ENCODE measurements at regions not wholly inside any gene's neighbourhood (a gene's known extent, or its start where the extent isn't known, plus 50 kb on each side); places are given as distances from the start of the nearest gene placed in this dataset.

- TF ChIP-seq EZH2 (IDR thresholded peaks at IDR 0.05; ENCODE audit: borderline replicate concordance, low read length) (no peak), CTCF (IDR thresholded peaks at IDR 0.05; ENCODE audit: low read length) (no peak)
Observed at GRCh38 chr5:2627867-2628266, 123.6 kb downstream of the IRX2 start.

GRCh38 chr5:2626572-2626971, 124.9 kb downstream of the IRX2 start:
- Histone ChIP-seq H3K27me3 (ENCODE audit: insufficient read depth, low read length) (no peaks in the 10 kb centered on the region), H3K4me2 (ENCODE audit: low read length) (no peak overlapping the region), H4K20me1 (ENCODE audit: insufficient read depth, low read length) (no peaks in the 10 kb centered on the region), H3K9me2 (ENCODE audit: low read depth, low read length) (no peaks in the 10 kb centered on the region), H3K79me2 (ENCODE audit: insufficient read depth, low read length) (no peaks in the 10 kb centered on the region), H3K9ac (ENCODE audit: low read length) (no peak overlapping the region), H3K36me3 (ENCODE audit: insufficient read depth, low read length) (no peaks in the 10 kb centered on the region), H3K27ac (ENCODE audit: low read depth, low read length, poor library complexity, severe bottlenecking) (no peak overlapping the region), H3K4me1 (ENCODE audit: insufficient read depth, low read length, severe bottlenecking) (no peaks in the 10 kb centered on the region), H2AFZ (ENCODE audit: low read length) (no peak overlapping the region), H3K9me3 (ENCODE audit: low read length) (no peaks in the 10 kb centered on the region), H3K4me3 (ENCODE audit: low read depth, low read length, poor library complexity, severe bottlenecking) (no peak overlapping the region), H3F3A (ENCODE audit: insufficient read depth, low read length) (no peaks in the 10 kb centered on the region)
- TF ChIP-seq EZH2 (IDR thresholded peaks at IDR 0.05; ENCODE audit: borderline replicate concordance, low read length): no peak
- no peak for TF ChIP-seq CTCF (IDR thresholded peaks at IDR 0.05; ENCODE audit: low read length)

More at GRCh38 chr5:2627867-2628266, 123.6 kb downstream of the IRX2 start:
- H3F3A ChIP-seq (ENCODE audit: insufficient read depth, low read length): no peaks in the 10 kb centered on the region
- H3K9ac ChIP-seq (ENCODE audit: low read length): no peak overlapping the region
- no peaks in the 10 kb centered on the region for H3K36me3 ChIP-seq (ENCODE audit: insufficient read depth, low read length)
- no peaks in the 10 kb centered on the region for H3K9me3 ChIP-seq (ENCODE audit: low read length)
- no peaks in the 10 kb centered on the region for H4K20me1 ChIP-seq (ENCODE audit: insufficient read depth, low read length)
- no peak overlapping the region for H3K4me3 ChIP-seq (ENCODE audit: low read depth, low read length, poor library complexity, severe bottlenecking)
- no peaks in the 10 kb centered on the region for H3K4me1 ChIP-seq (ENCODE audit: insufficient read depth, low read length, severe bottlenecking)
- no peaks in the 10 kb centered on the region for H3K79me2 ChIP-seq (ENCODE audit: insufficient read depth, low read length)
- H3K4me2 ChIP-seq (ENCODE audit: low read length): no peak overlapping the region
- no peak overlapping the region for H2AFZ ChIP-seq (ENCODE audit: low read length)
- no peaks in the 10 kb centered on the region for H3K9me2 ChIP-seq (ENCODE audit: low read depth, low read length)
- no peaks in the 10 kb centered on the region for H3K27me3 ChIP-seq (ENCODE audit: insufficient read depth, low read length)
- H3K27ac ChIP-seq (ENCODE audit: low read depth, low read length, poor library complexity, severe bottlenecking): no peak overlapping the region

GRCh38 chr5:2622866-2623265, 128.6 kb downstream of the IRX2 start:
- H3K4me1 ChIP-seq (ENCODE audit: insufficient read depth, low read length, severe bottlenecking): no peaks in the 10 kb centered on the region
- H3K9ac ChIP-seq (ENCODE audit: low read length): no peak overlapping the region
- H4K20me1 ChIP-seq (ENCODE audit: insufficient read depth, low read length): no peaks in the 10 kb centered on the region
- TF ChIP-seq CTCF (IDR thresholded peaks at IDR 0.05; ENCODE audit: low read length): no peak
- no peak for TF ChIP-seq EZH2 (IDR thresholded peaks at IDR 0.05; ENCODE audit: borderline replicate concordance, low read length)
- no peak overlapping the region for H3K4me3 ChIP-seq (ENCODE audit: low read depth, low read length, poor library complexity, severe bottlenecking)
- no peaks in the 10 kb centered on the region for H3K79me2 ChIP-seq (ENCODE audit: insufficient read depth, low read length)
- H3K27me3 ChIP-seq (ENCODE audit: insufficient read depth, low read length): no peaks in the 10 kb centered on the region
- H2AFZ ChIP-seq (ENCODE audit: low read length): no peak overlapping the region
- H3K27ac ChIP-seq (ENCODE audit: low read depth, low read length, poor library complexity, severe bottlenecking): no peak overlapping the region
- H3F3A ChIP-seq (ENCODE audit: insufficient read depth, low read length): no peaks in the 10 kb centered on the region
- no peaks in the 10 kb centered on the region for H3K9me2 ChIP-seq (ENCODE audit: low read depth, low read length)
- no peak overlapping the region for H3K4me2 ChIP-seq (ENCODE audit: low read length)
- no peaks in the 10 kb centered on the region for H3K36me3 ChIP-seq (ENCODE audit: insufficient read depth, low read length)
- no peaks in the 10 kb centered on the region for H3K9me3 ChIP-seq (ENCODE audit: low read length)

Data from OCI-LY1 (cell line).